Hematopoietic multipotent progenitor cell treated with erythropoietin and hydrocortisone succinate and interleukin-3 and kit ligand, for 6 days (in vitro differentiated cells): ENCODE measurements at regions not wholly inside any gene's neighbourhood (a gene's known extent, or its start where the extent isn't known, plus 50 kb on each side); places are given as distances from the start of the nearest gene placed in this dataset.

Experiments
- DNase-seq: peaks from one replicate; pipeline ENCODE4 v3.0.0-alpha.2; 2015

DNA sequence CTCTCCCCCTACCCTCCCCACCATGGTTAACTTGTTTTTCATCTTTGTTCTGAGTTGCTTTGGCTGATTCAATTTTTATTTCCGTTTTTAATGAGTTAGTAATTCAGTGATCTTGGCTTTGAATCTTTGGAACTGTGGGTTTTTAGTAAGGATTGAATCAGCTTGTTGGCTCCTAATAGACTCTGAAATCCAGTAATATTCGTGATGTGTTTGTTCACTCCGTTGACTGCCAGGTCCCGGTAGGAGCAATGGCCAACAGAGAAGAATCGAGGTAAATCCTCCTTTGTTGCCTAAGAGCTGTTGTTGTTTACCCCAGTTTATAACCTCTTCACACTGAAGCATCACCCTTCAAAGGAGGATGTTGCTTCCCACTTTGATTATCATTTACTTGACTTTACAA, 92.7 kb downstream of the PCSK1 start:
- no peak for DNase-seq

DNA sequence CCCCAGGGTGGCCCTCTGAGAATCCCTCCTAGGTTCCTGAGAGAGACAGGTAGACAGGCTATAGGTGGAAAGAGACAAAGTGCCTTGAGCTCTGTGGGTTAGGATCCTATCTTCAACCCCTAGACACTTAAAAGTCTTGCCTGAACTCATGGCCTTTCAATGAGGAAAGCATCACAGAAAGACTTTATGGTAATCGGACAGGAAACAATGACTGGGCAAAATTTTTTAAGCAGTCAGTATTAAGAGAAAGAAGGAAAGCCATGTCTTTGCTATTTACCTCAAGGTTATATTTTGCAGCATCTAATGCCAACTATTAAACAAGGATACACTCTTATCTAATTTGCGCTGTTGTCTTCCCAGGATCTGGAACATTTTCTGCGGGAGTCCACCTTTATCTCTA, 93.2 kb downstream of the PCSK1 start:
- DNase-seq: peak; percentile 69

GRCh38 chr5:96338624-96339415, 94.2 kb downstream of the PCSK1 start:
- peak; percentile 60 for DNase-seq

DNA sequence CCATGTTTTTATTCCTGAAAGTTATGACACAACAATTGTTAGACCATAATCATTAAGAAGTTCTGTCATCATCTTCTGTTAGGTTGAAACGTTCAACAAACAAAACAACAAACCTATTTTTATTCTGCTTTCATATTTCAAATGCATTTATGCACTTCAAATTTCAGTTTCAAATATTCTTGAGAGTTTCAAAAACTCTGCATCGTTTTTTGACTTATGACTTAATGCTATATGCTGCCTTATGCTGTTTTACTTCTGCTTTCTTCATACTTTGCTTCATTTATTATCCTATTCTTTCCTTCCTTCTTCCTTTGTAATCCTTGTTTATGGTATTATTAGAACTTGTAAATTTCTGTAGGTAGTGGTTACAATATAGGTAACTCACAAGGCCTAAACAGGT, 95.0 kb downstream of the PCSK1 start:
- DNase-seq: no peak

DNA sequence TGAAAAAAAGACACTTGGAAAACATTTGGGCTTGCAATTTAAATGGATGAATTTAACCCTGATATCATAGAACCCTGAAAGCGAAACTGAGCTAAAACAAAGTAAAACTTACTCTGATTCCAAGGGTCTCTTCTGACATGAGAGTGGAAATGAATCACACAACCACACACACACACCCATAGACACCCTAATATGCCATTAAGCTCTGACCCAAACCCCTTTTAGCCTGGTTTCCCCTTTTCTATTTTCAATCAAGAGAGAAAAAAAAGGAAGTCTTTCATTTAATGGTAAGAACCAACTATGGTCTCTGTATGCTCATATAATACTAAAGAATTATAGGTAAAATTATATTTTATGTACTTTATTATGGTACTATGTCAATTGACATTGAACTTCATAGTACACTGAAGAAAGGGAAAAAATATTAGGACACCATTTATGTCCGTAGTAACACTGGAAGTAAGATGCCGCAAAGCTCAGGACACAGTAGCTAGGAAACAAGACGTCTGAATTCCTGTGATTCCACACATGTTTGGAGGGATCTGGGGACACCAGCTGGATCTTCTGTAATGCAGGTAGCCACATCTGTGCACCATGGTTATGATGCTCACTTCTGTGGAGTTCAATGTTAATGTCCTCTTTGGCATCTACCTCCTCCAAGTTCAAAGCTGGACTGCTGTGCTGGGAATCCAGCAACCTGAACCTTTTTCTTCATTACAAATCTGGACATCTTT, 95.8 kb downstream of the PCSK1 start:
- DNase-seq: no peak

DNA sequence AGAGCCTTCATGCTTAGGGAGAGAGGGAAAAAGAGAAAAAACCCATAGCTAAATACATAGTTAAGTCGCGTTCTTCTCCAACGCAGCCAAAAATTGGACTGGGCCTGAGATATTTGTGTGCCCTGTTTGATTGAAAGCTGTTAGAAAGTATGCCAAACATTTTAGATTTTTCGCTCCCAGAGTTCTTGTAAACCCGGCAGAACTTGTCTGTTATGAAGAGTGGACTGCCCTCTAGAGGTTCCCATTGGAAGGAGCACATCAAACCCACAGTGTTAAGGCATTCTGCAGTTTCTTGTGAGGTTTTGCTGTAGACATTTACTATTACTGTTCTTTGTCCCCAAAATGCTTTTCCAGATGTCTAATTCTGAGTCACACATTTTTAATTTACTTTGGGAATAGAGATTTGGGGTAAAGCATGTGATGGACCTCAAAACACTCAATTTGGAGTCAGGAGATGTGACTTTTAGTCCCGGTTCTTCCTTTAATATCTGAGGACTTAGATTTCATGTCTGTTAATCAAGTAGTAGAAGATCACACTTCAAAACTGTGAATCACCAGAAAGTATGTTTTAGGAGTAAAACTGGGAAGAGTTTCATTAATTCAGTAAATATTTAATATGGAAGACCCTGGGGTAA, 96.6 kb downstream of the PCSK1 start:
- peak; percentile 93 for DNase-seq

GRCh38 chr5:96335873-96336272, 97.2 kb downstream of the PCSK1 start:
- DNase-seq: no peak

DNA sequence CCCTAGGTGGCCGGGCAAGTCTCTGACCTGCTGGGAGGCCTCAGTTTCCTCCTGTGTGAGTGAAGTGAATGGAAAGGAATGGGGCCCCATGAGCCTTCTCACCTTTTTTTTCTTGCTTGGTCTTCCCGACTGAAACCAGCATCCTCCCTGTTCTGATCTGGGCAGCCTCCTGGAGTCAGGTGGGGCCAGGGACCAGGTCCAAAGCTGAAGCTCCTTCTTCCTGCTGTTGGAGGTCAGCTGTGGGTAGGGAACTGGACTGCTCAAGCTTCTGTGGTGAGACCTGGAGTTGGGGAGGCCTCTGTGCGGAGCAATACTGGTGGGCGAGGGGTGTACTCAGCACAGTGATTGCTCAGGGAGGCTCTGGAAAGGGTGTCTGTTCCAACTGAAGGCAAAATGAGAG, 99.7 kb downstream of the PCSK1 start:
- no peak for DNase-seq

DNA sequence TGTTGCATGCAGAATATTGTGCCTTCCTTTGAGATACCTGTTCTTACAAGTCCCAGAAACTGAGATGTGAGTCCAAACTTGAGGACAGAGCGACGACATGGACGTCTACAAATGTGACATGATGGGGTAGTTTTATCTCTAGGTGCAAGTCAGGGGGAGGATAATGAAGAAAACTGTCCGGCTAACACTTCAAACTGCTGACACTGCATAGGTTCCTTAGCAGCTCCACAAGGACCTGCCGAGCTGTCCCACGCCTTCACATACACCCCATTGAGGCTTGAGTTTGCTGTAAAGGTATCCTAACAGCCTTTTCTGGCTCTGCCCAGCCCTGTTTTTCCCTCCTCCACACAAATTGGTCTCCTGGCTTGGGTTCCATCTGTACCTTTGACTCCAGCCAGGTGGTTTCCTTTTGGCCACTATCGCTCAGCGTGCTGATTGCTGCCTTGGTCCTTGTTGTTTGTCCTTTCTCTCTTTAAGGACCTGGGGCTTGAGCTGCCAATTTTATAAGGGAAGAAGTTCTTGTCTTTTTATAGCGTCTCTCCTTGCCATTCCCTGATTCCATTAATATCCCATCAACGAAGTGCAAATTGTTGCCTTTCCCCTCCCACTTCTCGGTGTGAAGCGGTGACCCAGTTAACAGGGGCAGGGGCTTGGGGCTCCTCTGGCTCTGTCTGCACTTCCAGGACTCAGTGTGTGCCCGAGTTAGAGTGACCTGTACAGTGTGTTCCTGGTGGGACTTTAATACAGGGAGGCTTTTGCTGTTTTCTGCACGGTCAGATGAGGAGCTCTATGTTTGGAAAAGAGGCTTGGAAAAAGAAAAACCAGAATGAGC, 100.3 kb downstream of the PCSK1 start:
- DNase-seq: no peak

DNA sequence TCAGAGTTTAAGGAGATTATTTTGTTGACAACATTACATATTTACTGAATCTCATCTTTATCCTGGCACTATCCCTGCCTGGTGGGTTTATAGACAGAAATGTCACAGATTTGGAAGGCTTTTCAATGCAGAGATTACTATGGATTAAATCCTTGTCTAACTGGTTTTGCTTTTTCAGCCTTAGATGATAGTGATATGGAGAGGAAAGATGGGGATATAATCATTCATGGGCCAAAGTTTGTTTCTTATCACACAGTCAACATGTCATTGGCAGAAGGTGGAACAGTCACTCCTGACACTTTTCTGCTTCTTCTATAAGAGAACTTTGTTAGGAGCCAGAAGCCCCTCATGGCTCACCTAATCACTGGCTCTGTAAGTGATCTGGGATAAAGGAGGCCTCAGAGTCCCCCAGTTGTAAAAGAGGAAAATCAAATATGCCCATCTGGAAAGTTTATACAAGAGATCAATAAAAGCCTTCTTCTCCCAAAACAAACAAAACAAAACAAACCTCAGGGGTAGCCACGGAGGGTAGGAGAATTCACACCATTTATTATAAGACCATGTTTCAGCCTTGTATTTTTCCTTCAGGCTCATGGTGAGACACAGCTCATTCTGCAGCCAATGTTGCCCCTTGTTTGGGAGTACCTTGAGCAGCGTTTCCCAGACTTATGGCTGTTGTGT, 101.2 kb downstream of the PCSK1 start:
- no peak for DNase-seq

GRCh38 chr5:96331210-96331609, 101.8 kb downstream of the PCSK1 start:
- peak; percentile 36 for DNase-seq

DNA sequence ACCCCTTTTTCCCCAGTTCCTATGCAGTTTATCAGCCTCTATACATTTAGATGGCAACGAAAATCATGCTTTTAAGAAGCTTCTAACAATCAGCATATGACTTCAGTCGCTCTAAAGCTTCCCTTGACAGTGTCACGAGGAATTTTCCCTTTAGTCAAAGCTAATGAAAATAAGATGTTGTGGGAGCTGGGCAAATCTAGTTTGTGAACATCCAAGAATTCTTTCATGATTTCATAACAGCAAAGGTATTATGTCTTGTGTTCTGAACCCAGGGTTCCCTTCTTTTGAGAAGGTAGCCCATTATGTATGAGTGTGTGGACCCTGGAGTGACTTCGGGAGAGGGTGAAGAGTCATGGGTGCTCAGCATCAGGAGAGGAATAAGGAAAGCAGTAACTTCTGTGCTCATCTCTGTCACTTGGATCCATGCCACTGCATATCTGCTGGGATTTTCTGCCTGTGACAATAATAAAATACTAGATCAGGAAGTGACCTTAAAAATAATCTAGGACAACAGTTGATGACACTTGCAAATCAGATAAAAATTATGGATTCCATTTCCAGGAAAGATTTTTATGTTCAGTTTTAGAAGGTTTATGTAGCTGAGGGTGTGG, 102.4 kb downstream of the PCSK1 start:
- no peak for DNase-seq

DNA sequence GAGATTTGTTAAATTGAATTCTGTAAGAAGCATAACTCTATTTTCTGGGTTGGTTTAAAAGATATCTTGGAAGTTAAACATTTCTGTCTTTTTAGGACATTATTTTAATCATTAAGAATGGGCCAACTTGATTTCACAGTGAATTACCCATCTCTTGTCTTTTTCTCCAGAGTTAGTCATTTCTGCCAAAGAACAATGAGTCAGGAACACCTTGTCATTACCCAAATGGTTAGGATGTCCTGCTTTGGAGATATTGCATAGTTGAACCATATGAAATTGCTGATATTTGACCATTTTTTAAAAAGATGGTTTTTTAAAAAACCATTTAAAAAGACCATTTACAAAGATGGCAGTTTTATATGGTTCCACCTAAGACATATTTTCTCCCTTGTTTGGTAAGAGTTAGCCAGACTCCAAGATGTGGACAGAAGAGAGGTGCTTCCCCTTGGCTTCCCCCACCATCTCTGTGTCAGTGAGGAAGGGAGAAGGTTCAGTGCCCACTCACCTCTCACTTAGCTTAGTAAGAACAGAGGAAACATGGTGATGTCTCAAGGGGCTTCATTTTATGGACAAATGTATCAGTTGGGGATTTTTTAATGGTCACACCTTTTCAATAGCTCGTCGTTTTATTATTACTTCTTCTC, 103.0 kb downstream of the PCSK1 start:
- no peak for DNase-seq

GRCh38 chr5:96329289-96329688, 103.8 kb downstream of the PCSK1 start:
- DNase-seq: no peak

- no peak for DNase-seq
Observed at GRCh38 chr5:96327722-96328121, 105.3 kb downstream of the PCSK1 start.

- DNase-seq: no peak
Observed at GRCh38 chr5:96326902-96327301, 106.1 kb downstream of the PCSK1 start.

- DNase-seq: no peak
Observed at GRCh38 chr5:96324708-96325107, 108.3 kb downstream of the PCSK1 start.

- DNase-seq: no peak
Observed at GRCh38 chr5:96322865-96323264, 110.2 kb downstream of the PCSK1 start.

- DNase-seq: no peak
Observed at GRCh38 chr5:96322217-96322616, 110.8 kb downstream of the PCSK1 start.

DNA sequence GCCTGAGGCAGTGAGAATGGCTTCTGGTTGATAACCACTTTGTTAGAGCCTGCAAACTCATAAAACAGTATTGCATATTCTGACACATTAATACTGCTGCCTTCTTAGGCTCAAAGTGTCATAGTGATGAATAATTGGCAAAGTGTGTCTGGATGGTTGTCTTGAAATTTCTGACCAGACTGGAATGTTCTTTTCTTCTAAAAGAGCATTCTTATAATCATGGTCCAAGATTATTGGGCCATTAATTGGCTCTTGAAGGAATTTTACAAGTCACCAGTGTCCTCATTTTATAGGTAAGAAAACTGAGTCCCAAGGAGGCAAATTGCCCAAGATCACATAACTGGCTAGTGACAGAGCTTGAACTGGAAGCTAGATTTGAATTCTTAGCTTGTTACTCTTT, 111.7 kb downstream of the PCSK1 start:
- DNase-seq: no peak

DNA sequence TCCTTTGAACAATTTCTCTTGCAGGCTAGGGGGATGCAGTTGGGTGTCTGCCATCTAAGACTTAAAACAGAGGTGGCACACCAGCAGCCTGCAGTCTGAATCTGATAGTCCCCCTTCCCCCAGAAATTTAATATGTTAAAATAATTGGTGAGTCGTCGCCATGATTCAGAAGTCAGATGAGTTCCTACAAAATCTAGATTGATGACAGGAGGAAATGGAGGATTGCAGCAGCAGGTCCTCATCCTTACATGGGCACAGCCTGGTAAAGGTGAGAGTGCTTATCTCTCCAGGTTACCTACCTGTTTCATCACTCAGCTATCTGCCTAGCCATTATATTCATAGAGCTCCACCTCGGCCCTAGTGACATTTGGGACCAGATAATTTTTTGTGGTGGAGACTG, 112.3 kb downstream of the PCSK1 start:
- DNase-seq: no peak
